AG04450 (cell line): ENCODE measurements at regions not wholly inside any gene's neighbourhood (a gene's known extent, or its start where the extent isn't known, plus 50 kb on each side); places are given as distances from the start of the nearest gene placed in this dataset.

Experiments used
- CTCF ChIA-PET: fragments of 300-600, 350-600 bp; formaldehyde crosslinking; extraction: SDS; loops from one replicate; lab custom pipeline; 2022; ENCODE audit warnings: antibody characterized with exemption, inconsistent platforms; lab: Charles Lee
- POLR2A ChIA-PET: fragments of 350-600 bp; formaldehyde crosslinking; extraction: SDS; loops from one replicate; lab custom pipeline; 2021; ENCODE audit warnings: antibody characterized with exemption, inconsistent platforms; lab: Yijun Ruan, JAX
- DNase-seq: peaks from one replicate; pipeline ENCODE4 v3.0.0-alpha.2; 2011; ENCODE audit warnings: low read depth, low spot score
- H3K27ac ChIP-seq: one replicate; pipeline ENCODE4 v1.5.1; 2012; ENCODE audit warnings: low read depth, low read length, control low read depth
- H3K27me3 ChIP-seq: one replicate; pipeline ENCODE4 v1.6.0; 2012; ENCODE audit warnings: low read length; ENCODE audit not compliant: control insufficient read depth, insufficient read depth
- H3K4me3 ChIP-seq: 2 replicates; pipeline ENCODE4 v1.5.1; 2011; ENCODE audit warnings: mild to moderate bottlenecking, low read depth, low read length, control low read depth
- H3K9me3 ChIP-seq: 2 replicates; pipeline ENCODE4 v1.5.1; 2012; ENCODE audit warnings: low read length; ENCODE audit not compliant: control insufficient read depth, insufficient read depth
- CTCF ChIP-seq: IDR thresholded peaks from 2 replicates; pipeline ENCODE4 v1.5.1; 2011; ENCODE audit warnings: low read depth, low read length, control low read depth, inconsistent platforms

GRCh38 chr7:27364344-27364758 lies 121.7 kb downstream of the EVX1 start:
- Histone ChIP-seq H3K27ac (no peak overlapping the region), H3K27me3 (peaks cover 8% of the 10 kb centered on the region), H3K4me3 (peak overlapping the region; percentile 37), H3K9me3 (no peaks in the 10 kb centered on the region)
- no peak for TF ChIP-seq CTCF
- peak; percentile 20 for DNase-seq
- ChIA-PET POLR2A (no interaction called here), CTCF (no interaction called here)

- no peaks in the 10 kb centered on the region for H3K9me3 ChIP-seq
- ChIA-PET POLR2A (no interaction called here), CTCF (no interaction called here)
- DNase-seq, result no peak
- no peak for TF ChIP-seq CTCF
- peaks cover 7% of the 10 kb centered on the region for H3K27me3 ChIP-seq
- no peak overlapping the region for H3K4me3 ChIP-seq
- no peak overlapping the region for H3K27ac ChIP-seq
These were observed 124.8 kb downstream of the EVX1 start for GRCh38 chr7:27367179-27367932.

GRCh38 chr7:27367933-27368549 lies 125.4 kb downstream of the EVX1 start:
- Histone ChIP-seq H3K9me3 (no peaks in the 10 kb centered on the region), H3K27me3 (peaks cover 7% of the 10 kb centered on the region), H3K4me3 (no peak overlapping the region), H3K27ac (no peak overlapping the region)
- TF ChIP-seq CTCF, result no peak
- DNase-seq, result no peak
- ChIA-PET POLR2A (no interaction called here), CTCF (no interaction called here)

- no peak overlapping the region for H3K4me3 ChIP-seq
- no peaks in the 10 kb centered on the region for H3K9me3 ChIP-seq
- TF ChIP-seq CTCF, result no peak
- no peak for DNase-seq
- peaks cover 12% of the 10 kb centered on the region for H3K27me3 ChIP-seq
- POLR2A ChIA-PET, result no interaction called here
- H3K27ac ChIP-seq, result no peak overlapping the region
- CTCF ChIA-PET, result no interaction called here
These were observed 132.6 kb downstream of the EVX1 start for GRCh38 chr7:27374958-27375841.

GRCh38 chr7:27375958-27376357 lies 133.4 kb downstream of the EVX1 start:
- H3K4me3 ChIP-seq, result no peak overlapping the region
- peaks cover 12% of the 10 kb centered on the region for H3K27me3 ChIP-seq
- POLR2A ChIA-PET, result no interaction called here
- no peak for DNase-seq
- H3K27ac ChIP-seq, result no peak overlapping the region
- CTCF ChIA-PET, result no interaction called here
- no peaks in the 10 kb centered on the region for H3K9me3 ChIP-seq
- TF ChIP-seq CTCF, result no peak
